Suprapubic skin (tissue), 4 donors: ENCODE measurements at regions not wholly inside any gene's neighbourhood (a gene's known extent, or its start where the extent isn't known, plus 50 kb on each side); places are given as distances from the start of the nearest gene placed in this dataset.

Experiments used
- EP300 ChIP-seq: sonication (generic); formaldehyde crosslinking; IDR thresholded peaks from one replicate; pipeline ENCODE4 v1.6.1; 2017; ENCODE audit warnings: antibody characterized with exemption
- POLR2A ChIP-seq, 2 donors: fragments of 450-650 bp; IDR thresholded peaks; one replicate each; pipeline ENCODE4 v1.6.1; 2017; ENCODE audit warnings: antibody characterized with exemption in 2 of 2, mild to moderate bottlenecking in 2 of 2, moderate library complexity in 2 of 2
- POLR2AphosphoS5 ChIP-seq, 3 donors: sonication (generic); formaldehyde crosslinking; IDR thresholded peaks; one replicate each; pipeline ENCODE4 v1.6.1; 2017; ENCODE audit warnings: antibody characterized with exemption in 3 of 3
- TF ChIP-seq, protein P1 (sequence below), 2 donors: fragments of 200-600 bp in 1 of 2; fragments of 450-650 bp in 1 of 2; sonication (generic) in 1 of 2; IDR thresholded peaks; one replicate each; pipeline ENCODE4 v1.5.1; 2016 to 2019; ENCODE audit warnings: antibody characterized with exemption in 2 of 2, mild to moderate bottlenecking in 1 of 2, moderate library complexity in 1 of 2

DNA sequence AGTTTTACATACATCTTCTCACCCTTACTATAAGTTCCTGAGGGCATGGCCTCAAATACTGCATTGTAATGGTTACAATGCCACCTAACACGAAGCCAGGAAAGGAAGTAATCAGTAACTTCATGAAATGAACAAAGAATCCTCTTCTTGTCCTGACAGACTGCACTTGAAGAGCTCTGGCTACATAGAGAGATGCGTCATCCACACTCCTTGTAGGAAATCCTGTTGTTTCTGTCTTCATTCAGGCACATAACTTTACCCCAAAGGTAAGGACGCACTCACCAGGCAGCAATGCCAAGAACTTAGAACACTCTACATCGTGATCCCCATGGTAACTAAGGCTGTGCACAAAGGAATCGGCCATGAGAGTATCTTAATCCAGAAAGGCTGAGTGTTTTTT, 80.3 kb upstream of the ARID5B start:
- TF ChIP-seq EP300: no peak
- TF ChIP-seq, protein P1, sequence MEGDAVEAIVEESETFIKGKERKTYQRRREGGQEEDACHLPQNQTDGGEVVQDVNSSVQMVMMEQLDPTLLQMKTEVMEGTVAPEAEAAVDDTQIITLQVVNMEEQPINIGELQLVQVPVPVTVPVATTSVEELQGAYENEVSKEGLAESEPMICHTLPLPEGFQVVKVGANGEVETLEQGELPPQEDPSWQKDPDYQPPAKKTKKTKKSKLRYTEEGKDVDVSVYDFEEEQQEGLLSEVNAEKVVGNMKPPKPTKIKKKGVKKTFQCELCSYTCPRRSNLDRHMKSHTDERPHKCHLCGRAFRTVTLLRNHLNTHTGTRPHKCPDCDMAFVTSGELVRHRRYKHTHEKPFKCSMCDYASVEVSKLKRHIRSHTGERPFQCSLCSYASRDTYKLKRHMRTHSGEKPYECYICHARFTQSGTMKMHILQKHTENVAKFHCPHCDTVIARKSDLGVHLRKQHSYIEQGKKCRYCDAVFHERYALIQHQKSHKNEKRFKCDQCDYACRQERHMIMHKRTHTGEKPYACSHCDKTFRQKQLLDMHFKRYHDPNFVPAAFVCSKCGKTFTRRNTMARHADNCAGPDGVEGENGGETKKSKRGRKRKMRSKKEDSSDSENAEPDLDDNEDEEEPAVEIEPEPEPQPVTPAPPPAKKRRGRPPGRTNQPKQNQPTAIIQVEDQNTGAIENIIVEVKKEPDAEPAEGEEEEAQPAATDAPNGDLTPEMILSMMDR (IDR thresholded peaks at IDR 0.05): no peak
- TF ChIP-seq POLR2A (IDR thresholded peaks at IDR 0.05): no peak
- no peak for TF ChIP-seq POLR2AphosphoS5 (IDR thresholded peaks at IDR 0.05)
